HepG2 (cell line): ENCODE measurements at regions not wholly inside any gene's neighbourhood (a gene's known extent, or its start where the extent isn't known, plus 50 kb on each side); places are given as distances from the start of the nearest gene placed in this dataset.

Source experiments
- ATAC-seq: fragments of 200-7000 bp; cut with Tn5 transposase; 3 replicates; pipeline ENCODE4 v1.9.1; 2020; ENCODE audit warnings: mild to moderate bottlenecking, moderate library complexity
- BruUV-seq: library from RNA; stranded (reverse); fragments of 400-500 nt; replicated peaks from 2 replicates; lab custom pipeline; 2021; lab: Mats Ljungman, UMichigan
- CTCF ChIA-PET: fragments of 300-600 bp; formaldehyde crosslinking; extraction: SDS; loops from one replicate; lab custom pipeline; 2021; ENCODE audit warnings: low total read pairs, inconsistent platforms, low intra/inter-chr PET ratio; lab: Yijun Ruan, JAX
- POLR2A ChIA-PET: fragments of 350-600 bp; sonication (Branson Sonifier 250); formaldehyde crosslinking; loops from one replicate; lab custom pipeline; 2020; ENCODE audit warnings: antibody characterized with exemption, inconsistent platforms; lab: Yijun Ruan, JAX
- DNase-seq: peaks from one replicate; pipeline ENCODE4 v3.0.0-alpha.2; 2015; ENCODE audit warnings: low spot score
- FAIRE-seq: peaks from 3 replicates; lab custom pipeline; 2011; peaks lifted over from hg19 to GRCh38; lab: Jason Lieb, UNC
- H2AFZ ChIP-seq: one replicate; pipeline ENCODE4 v1.6.1; 2011; ENCODE audit warnings: low read length, inconsistent platforms
- H3K27ac ChIP-seq: fragments of 300-600 bp; 3 replicates; pipeline ENCODE4 v1.8.0; 2011; ENCODE audit warnings: mixed run types, mild to moderate bottlenecking, mixed read lengths, low read length, inconsistent platforms; ENCODE audit not compliant: insufficient read depth; ENCODE audit errors: extremely low read length
- H3K27me3 ChIP-seq, 2 experiments: fragments of 200-600 bp in 1 of 2; 2 replicates in 1 of 2; 3 replicates in 1 of 2; pipeline versions ENCODE4 v1.6.0 to v1.8.0; 2011; ENCODE audit warnings: low read length in 2 of 2, mild to moderate bottlenecking in 2 of 2, moderate library complexity in 2 of 2, inconsistent platforms in 1 of 2; ENCODE audit not compliant: insufficient read depth in 2 of 2, control insufficient read depth in 1 of 2
- H3K36me3 ChIP-seq, 2 experiments: fragments of 200-600 bp in 1 of 2; replicated peaks in 1 of 2; 2 replicates in 1 of 2; 3 replicates in 1 of 2; pipeline versions ENCODE4 v1.5.1 to v1.8.0; 2011; ENCODE audit warnings: low read length in 2 of 2, inconsistent platforms in 1 of 2; ENCODE audit not compliant: insufficient read depth in 2 of 2, control insufficient read depth in 1 of 2
- H3K4me1 ChIP-seq: 2 replicates; pipeline ENCODE4 v1.5.1; 2012; ENCODE audit warnings: low read length, inconsistent platforms; ENCODE audit not compliant: insufficient read depth
- H3K4me2 ChIP-seq: 2 replicates; pipeline ENCODE4 v1.6.0; 2011; ENCODE audit warnings: low read depth, low read length, inconsistent platforms
- H3K4me3 ChIP-seq, 3 experiments: fragments of 200-600 bp in 1 of 3; sonication (generic), shearing (Covaris generic) in 1 of 3; replicated peaks in 1 of 3; 2 replicates each; pipeline ENCODE4 v1.5.1; 2011 to 2016; ENCODE audit warnings: low read length in 3 of 3, inconsistent platforms in 2 of 3, low read depth in 2 of 3, mild to moderate bottlenecking in 2 of 3, control low read depth in 1 of 3, mixed read lengths in 1 of 3; ENCODE audit not compliant: insufficient read depth in 1 of 3
- H3K79me2 ChIP-seq: one replicate; pipeline ENCODE4 v1.6.1; 2011; ENCODE audit warnings: low read length, inconsistent platforms; ENCODE audit not compliant: insufficient read depth
- H3K9ac ChIP-seq: 2 replicates; pipeline ENCODE4 v1.6.0; 2011; ENCODE audit warnings: mild to moderate bottlenecking, low read depth, low read length, inconsistent platforms; ENCODE audit not compliant: insufficient read depth
- H3K9me3 ChIP-seq: 2 replicates; pipeline ENCODE4 v1.5.1; 2012; ENCODE audit warnings: mild to moderate bottlenecking, low read length
- H4K20me1 ChIP-seq: 2 replicates; pipeline ENCODE4 v1.6.0; 2011; ENCODE audit warnings: inconsistent platforms, mild to moderate bottlenecking, low read length, moderate library complexity; ENCODE audit not compliant: insufficient read depth
- ADNP ChIP-seq: sonication (generic); formaldehyde crosslinking; IDR thresholded peaks from 2 replicates; pipeline ENCODE4 v1.4.0; 2020; ENCODE audit warnings: missing genetic modification reagents
- EEA1 ChIP-seq: sonication (generic); formaldehyde crosslinking; IDR thresholded peaks from 2 replicates; pipeline ENCODE4 v1.5.1; 2020; ENCODE audit warnings: mild to moderate bottlenecking, missing genetic modification reagents, borderline replicate concordance
- FOXM1 ChIP-seq: sonication (generic); formaldehyde crosslinking; IDR thresholded peaks from 2 replicates; pipeline ENCODE4 v1.5.0; 2020; ENCODE audit warnings: missing genetic modification reagents
- HMG20B ChIP-seq: conservative IDR thresholded peaks from 2 replicates; pipeline ENCODE4 v1.6.1; 2016; ENCODE audit warnings: missing genetic modification reagents, missing compliant biosample characterization
- JARID2 ChIP-seq: sonication (generic); formaldehyde crosslinking; IDR thresholded peaks from 2 replicates; pipeline ENCODE4 v1.8.1; 2023; ENCODE audit warnings: missing genetic modification reagents, inconsistent platforms; ENCODE audit not compliant: insufficient replicate concordance
- PAX8 ChIP-seq: sonication (generic); formaldehyde crosslinking; IDR thresholded peaks from 2 replicates; pipeline ENCODE4 v1.8.0; 2022; ENCODE audit warnings: mild to moderate bottlenecking, missing genetic modification reagents, borderline replicate concordance
- SMARCC2 ChIP-seq: fragments of 450-650 bp; IDR thresholded peaks from 2 replicates; pipeline ENCODE4 v1.6.1; 2017; ENCODE audit warnings: antibody characterized with exemption, mild to moderate bottlenecking
- TBX3 ChIP-seq: fragments of 450-650 bp; IDR thresholded peaks from 2 replicates; pipeline ENCODE4 v1.6.1; 2017; ENCODE audit warnings: antibody characterized with exemption, mild to moderate bottlenecking, inconsistent platforms, borderline replicate concordance
- TMF1 ChIP-seq: sonication (generic); formaldehyde crosslinking; IDR thresholded peaks from 2 replicates; pipeline ENCODE4 v1.8.1; 2022; ENCODE audit warnings: low read depth, missing genetic modification reagents
- YEATS4 ChIP-seq: sonication (generic); formaldehyde crosslinking; IDR thresholded peaks from 2 replicates; pipeline ENCODE4 v1.4.0; 2020; ENCODE audit warnings: missing genetic modification reagents, borderline replicate concordance
- ZNF326 ChIP-seq: sonication (generic); formaldehyde crosslinking; IDR thresholded peaks from 2 replicates; pipeline ENCODE4 v1.4.0; 2020; ENCODE audit warnings: missing genetic modification reagents, borderline replicate concordance
- ZNF329 ChIP-seq: sonication (generic); formaldehyde crosslinking; IDR thresholded peaks from 2 replicates; pipeline ENCODE4 v1.9.0; 2021; ENCODE audit warnings: low read depth, mild to moderate bottlenecking, missing genetic modification reagents
- WGBS: methylation state at CpG from one replicate; pipeline ENCODE4 v1.1.6; 2017; ENCODE audit warnings: low lambda C conversion rate; 5-methylcytosine and 5-hydroxymethylcytosine counted together
- in situ Hi-C: cut with HindIII; loops from 2 replicates; pipeline ENCODE4 v1.10.0; 2017; ENCODE audit warnings: low pct_unique_long_range_greater_than_20kb; ENCODE audit not compliant: extremely low pct_ligation_motif_present
- intact Hi-C: fragments of 100-400 bp; cut with micrococcal nuclease; formaldehyde crosslinking; loops from one replicate; pipeline ENCODE4 v1.10.0; 2022; ENCODE audit not compliant: unreplicated experiment

- TF ChIP-seq FOXM1 (CRISPR knock-in tag) (no peak), TMF1 (CRISPR knock-in tag) (no peak), HMG20B (CRISPR knock-in tag) (no peak)
- H3K36me3 ChIP-seq = no peaks in the 10 kb centered on the region
- H3K9ac ChIP-seq = no peak overlapping the region
- no peak overlapping the region for H3K27ac ChIP-seq
- H3K4me1 ChIP-seq = no peaks in the 10 kb centered on the region
- in situ Hi-C loops (no loop called here), intact Hi-C loops (no loop called here)
- no peaks in the 10 kb centered on the region for H3K79me2 ChIP-seq
- FAIRE-seq (no peak), ATAC-seq (no peak), DNase-seq (no peak)
- no peak overlapping the region for H2AFZ ChIP-seq
- 1% methylated on average over 5 of the region's 5 CpGs for WGBS
- H3K27me3 ChIP-seq = no peaks in the 10 kb centered on the region
- no peak overlapping the region for H3K4me2 ChIP-seq
- ChIA-PET POLR2A (no interaction called here), CTCF (no interaction called here)
- no TSS peak for BruUV-seq
- H3K4me3 ChIP-seq = no peak overlapping the region
- no peaks in the 10 kb centered on the region for H3K9me3 ChIP-seq
- no peaks in the 10 kb centered on the region for H4K20me1 ChIP-seq
Observed at GRCh38 chr1:5543235-5543634, 449.0 kb downstream of the NPHP4 start.

DNA sequence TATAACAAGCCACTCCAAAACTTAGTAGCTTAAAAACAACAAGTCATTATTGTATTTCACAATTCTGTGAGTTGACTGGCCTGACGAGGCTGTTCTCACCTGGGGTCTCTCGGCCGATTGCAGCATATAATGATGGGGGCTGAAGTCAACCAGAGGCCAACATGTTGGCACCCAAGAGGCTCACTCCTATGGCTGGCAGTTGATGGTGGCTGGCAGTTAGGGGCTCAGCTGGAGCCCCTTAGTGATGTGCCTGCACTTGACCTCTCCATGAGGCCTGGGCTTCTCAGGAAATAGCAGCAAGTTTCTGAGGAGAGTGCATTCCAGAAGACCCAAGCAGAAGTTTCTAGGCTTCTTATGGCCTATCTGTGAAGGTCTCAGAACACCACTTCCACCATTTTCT, 459.4 kb downstream of the NPHP4 start:
- POLR2A ChIA-PET = no interaction called here
- TF ChIP-seq ZNF329 (CRISPR knock-in tag) (no peak), ZNF326 (no peak), YEATS4 (no peak), ADNP (no peak), PAX8 (CRISPR knock-in tag) (no peak), SMARCC2 (no peak), EEA1 (CRISPR knock-in tag) (no peak), TBX3 (no peak), JARID2 (CRISPR knock-in tag) (no peak)
- TF ChIP-seq, all 625 proteins: peak for 0
- no peaks in the 10 kb centered on the region for H3K36me3 ChIP-seq
- 0% methylated on average over 3 of the region's 3 CpGs for WGBS
- H3K4me3 ChIP-seq = no peak overlapping the region
- no peaks in the 10 kb centered on the region for H3K79me2 ChIP-seq
- H3K9ac ChIP-seq = no peak overlapping the region
- no peak overlapping the region for H2AFZ ChIP-seq
- intact Hi-C loops = no loop called here
- no peaks in the 10 kb centered on the region for H4K20me1 ChIP-seq
- no peak for FAIRE-seq
- in situ Hi-C loops = no loop called here
- no peak for ATAC-seq
- no peaks in the 10 kb centered on the region for H3K4me1 ChIP-seq
- no peak overlapping the region for H3K4me2 ChIP-seq
- H3K27ac ChIP-seq = no peak overlapping the region
- no TSS peak for BruUV-seq
- no peaks in the 10 kb centered on the region for H3K9me3 ChIP-seq
- no peaks in the 10 kb centered on the region for H3K27me3 ChIP-seq
- DNase-seq = no peak
- CTCF ChIA-PET = no interaction called here
